AG20443 (cell line): ENCODE measurements at regions not wholly inside any gene's neighbourhood (a gene's known extent, or its start where the extent isn't known, plus 50 kb on each side); places are given as distances from the start of the nearest gene placed in this dataset.

Experiments
- DNase-seq: peaks from one replicate; pipeline ENCODE4 v3.0.0; 2012; ENCODE audit warnings: low spot score, mixed read lengths

DNA sequence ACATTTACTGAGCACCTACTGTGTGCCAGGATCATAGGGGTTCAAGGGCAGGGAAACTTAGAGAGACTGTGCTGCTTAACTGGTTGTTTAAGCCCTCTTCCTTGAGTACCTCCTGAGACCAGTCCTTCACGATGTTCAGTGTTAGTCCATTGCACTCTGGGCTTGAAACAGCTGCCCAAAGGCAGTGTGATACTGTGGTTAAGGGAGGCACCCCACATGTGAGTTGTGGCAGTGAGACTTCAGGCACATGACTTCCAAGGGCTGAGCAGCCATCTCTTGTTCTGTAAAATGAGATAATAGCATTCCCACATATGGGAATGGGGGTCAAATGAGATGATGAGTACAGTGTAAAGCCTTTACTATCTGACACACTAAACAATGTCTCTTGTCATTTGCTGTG lies 75.1 kb downstream of the LINGO1 start:
- no peak for DNase-seq

GRCh38 chr15:77557144-77557543 lies 75.6 kb downstream of the LINGO1 start:
- no peak for DNase-seq

DNA sequence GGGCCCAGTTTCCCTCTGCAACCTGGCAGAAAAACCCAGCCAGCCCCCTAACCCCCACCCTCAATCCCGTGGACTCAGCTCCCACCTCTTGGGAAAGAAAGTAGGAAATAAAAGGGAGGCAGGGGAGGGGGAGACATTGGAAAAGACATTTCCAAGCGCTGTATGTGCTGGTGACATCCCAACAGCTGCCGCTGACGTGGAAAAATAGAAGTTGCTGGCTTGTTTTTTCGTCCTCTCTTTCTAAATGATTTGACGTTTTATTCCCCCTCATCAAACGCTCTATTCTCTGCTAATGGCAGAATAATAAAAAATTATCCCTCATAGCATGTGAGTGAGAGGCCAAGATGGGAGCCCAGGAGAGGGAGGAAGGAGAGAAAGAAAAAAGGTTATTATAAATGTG lies 76.1 kb downstream of the LINGO1 start:
- DNase-seq = no peak

DNA sequence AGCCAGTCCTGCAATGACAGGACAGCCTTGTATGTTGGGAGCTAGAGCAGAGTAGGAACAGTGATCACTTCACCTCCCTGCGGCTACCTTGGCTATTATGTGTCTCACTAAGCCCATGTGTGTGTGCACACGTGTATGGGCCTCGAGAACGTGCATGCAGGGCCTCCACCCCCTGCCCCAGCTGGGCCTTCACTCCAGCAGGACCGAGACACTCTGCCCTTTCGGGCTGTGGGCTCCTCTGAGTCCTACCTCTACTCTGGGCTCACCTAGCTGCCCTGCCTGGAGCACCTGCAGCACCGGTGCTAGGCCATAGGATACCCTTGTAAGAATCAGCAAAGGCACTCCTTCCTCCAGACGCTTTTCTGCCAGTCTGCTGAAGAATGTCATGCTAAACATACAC lies 77.5 kb downstream of the LINGO1 start:
- DNase-seq = no peak

- no peak for DNase-seq
These were observed 78.2 kb downstream of the LINGO1 start for GRCh38 chr15:77554306-77555080.

GRCh38 chr15:77553695-77554094 lies 79.0 kb downstream of the LINGO1 start:
- DNase-seq = no peak

GRCh38 chr15:77553257-77553656 lies 79.5 kb downstream of the LINGO1 start:
- DNase-seq = no peak

GRCh38 chr15:77552066-77552465 lies 80.6 kb downstream of the LINGO1 start:
- DNase-seq = no peak

DNA sequence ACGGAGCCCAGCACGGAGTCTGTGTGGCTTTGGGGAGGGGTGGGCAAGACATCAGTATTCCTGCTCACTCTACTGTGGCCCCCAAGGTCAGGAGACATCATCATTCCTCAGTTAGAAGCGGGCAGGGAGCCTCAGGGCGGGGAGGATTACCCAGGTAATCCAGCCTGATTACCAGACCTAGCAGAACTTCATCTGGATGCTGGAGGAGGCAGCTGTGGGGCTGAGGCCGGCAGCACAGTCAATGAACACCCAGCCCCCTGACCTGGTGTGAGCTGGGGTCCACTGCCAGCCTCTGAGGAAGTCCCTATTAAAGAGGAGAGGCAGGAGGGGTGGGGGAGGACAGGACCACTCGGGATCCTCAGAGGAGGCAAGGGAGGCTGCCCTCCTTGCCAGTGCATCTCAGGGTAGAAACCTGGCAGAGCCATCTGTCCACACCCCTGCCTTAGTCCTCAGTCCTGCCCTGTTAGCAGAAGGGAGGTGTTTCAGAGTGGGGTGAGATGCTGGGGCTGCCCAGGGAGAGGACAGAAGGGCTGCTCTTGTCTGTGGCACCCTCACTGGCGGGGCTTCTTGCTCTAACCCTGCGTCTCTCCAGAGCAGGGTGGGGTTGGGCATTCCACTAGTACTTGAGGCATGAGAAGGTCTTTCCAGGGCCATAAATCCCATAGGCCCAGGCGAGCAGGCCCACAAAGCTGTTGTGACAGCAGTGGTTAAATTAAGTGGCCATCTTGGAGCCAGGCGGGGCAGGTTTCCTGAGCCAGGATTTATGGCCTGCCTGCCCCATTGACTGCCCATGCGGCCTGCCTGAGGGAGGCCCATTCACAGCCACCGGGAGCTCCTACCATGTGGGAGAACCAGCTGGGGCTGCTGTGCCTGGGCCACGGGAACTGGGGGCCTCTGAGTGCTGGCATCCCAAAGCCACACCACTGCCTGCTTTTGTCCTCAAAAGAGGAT lies 82.1 kb downstream of the LINGO1 start:
- peak; percentile 54 for DNase-seq

GRCh38 chr15:77549576-77550288 lies 83.0 kb downstream of the LINGO1 start:
- DNase-seq = no peak

GRCh38 chr15:77548589-77549557 lies 83.8 kb downstream of the LINGO1 start:
- no peak for DNase-seq

GRCh38 chr15:77547801-77548588 lies 84.7 kb downstream of the LINGO1 start:
- DNase-seq = no peak

- no peak for DNase-seq
These were observed 85.8 kb downstream of the LINGO1 start for GRCh38 chr15:77546870-77547269.

DNA sequence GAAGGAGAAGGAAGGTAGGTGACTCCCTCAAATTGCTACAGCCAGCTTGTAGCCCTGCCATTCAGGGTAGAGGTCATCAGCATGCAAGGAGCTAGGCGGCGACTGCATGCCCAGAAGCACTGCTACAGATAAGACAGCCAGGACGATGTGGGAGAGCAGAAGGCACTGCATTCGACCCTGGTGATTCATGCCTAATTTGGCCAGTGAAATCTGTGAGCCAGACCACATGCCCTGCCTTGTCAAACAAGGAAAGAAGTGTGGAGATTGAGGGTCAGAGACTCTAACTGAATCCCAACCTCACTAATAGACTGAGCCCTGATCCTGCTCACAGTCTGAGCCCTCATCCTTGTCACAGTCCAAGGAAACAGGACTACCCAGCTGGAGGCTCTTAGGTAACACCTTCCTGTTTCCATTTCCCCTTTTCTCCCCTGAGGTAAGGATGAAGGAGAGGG lies 86.6 kb downstream of the LINGO1 start:
- DNase-seq = peak; percentile 88

DNA sequence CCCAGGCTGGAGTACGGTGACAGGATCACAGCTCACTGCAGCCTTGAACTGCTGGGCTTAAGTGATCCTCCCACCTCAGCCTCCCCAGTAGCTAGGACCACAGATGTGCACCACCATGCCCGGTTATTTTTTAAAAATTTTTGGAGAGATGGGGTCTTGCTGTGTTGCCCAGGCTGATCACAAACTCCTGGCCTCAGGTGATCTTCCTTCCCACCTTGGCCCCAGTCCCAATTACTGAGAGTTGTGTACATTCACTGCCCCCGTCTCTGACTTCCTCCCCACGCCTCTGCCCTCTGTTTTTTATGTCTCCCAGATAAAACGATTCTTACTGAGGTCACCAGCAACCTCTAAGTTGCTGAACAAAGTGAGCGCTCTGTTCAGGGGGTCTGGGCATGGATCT lies 87.7 kb downstream of the LINGO1 start:
- no peak for DNase-seq

- no peak for DNase-seq
These were observed 88.5 kb downstream of the LINGO1 start for GRCh38 chr15:77544162-77544561.

DNA sequence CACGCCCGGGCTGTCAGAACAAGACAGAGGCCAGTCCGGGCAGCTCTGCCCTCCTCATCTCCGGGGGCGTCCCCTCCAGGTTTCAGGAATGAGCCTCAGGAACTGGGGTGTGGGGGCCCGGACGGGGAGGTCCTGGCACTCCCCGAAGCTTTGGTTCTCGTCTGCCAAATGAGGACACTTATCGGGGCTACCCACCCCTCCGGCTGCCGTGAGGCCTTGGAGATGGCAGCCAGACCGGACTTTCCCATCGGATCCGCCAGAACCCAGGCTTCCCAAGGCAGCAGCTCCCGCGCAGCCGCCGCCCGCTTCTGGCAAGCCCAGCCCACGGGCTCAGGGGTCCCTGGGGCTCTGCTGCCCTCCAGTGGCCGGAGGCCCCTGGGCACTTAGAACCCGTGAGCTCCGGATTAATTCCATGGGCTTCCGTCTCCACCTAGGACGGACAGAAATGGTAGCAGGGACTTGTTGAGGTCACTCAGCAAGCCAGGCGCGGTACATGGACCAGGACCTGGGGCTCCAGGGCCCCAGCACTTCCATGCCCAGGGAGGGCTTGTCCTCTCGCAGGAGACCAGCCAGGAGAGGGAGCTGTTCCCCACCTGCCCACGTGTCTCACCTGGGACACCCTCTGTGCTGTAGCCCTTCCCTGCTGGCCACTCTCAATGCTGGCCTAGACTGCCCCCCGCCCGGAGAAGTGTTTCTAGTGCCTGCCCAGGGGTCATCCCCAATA lies 89.4 kb downstream of the LINGO1 start:
- DNase-seq = peak; percentile 96

- peak; percentile 34 for DNase-seq
These were observed 90.2 kb downstream of the LINGO1 start for GRCh38 chr15:77542491-77543001.

- DNase-seq = peak; percentile 67
These were observed 91.1 kb downstream of the LINGO1 start for GRCh38 chr15:77541421-77542181.
